ENCODE measurements at regions not wholly inside any gene's neighbourhood (a gene's known extent, or its start where the extent isn't known, plus 50 kb on each side); places are given as distances from the start of the nearest gene placed in this dataset.

- DNase-seq (ENCODE audit: low read depth in 3 of 3) = no peak
Measured at GRCh38 chr22:27144321-27144720, 486.9 kb downstream of the MIAT start.

GRCh38 chr22:27146866-27147633, 489.7 kb downstream of the MIAT start:
- DNase-seq (ENCODE audit: low read depth in 3 of 3) = no peak

- DNase-seq (ENCODE audit: low read depth in 3 of 3) = no peak
Measured at GRCh38 chr22:27148055-27148454, 490.7 kb downstream of the MIAT start.

- DNase-seq (ENCODE audit: low read depth in 3 of 3) = no peak
Measured at GRCh38 chr22:27148886-27149470, 491.6 kb downstream of the MIAT start.

GRCh38 chr22:27149921-27150543, 492.6 kb downstream of the MIAT start:
- no peak for DNase-seq (ENCODE audit: low read depth in 3 of 3)

- no peak for DNase-seq (ENCODE audit: low read depth in 3 of 3)
Measured at GRCh38 chr22:27150544-27150941, 493.2 kb downstream of the MIAT start.

GRCh38 chr22:27151407-27151806, 494.0 kb downstream of the MIAT start:
- no peak for DNase-seq (ENCODE audit: low read depth in 3 of 3)

- no peak for DNase-seq (ENCODE audit: low read depth in 3 of 3)
Measured at GRCh38 chr22:27152033-27152432, 494.6 kb downstream of the MIAT start.

GRCh38 chr22:27152883-27153282, 495.5 kb downstream of the MIAT start:
- DNase-seq (ENCODE audit: low read depth in 3 of 3) = no peak

GRCh38 chr22:27153386-27153785, 496.0 kb downstream of the MIAT start:
- no peak for DNase-seq (ENCODE audit: low read depth in 3 of 3)

GRCh38 chr22:27154717-27155116, 497.3 kb downstream of the MIAT start:
- no peak for DNase-seq (ENCODE audit: low read depth in 3 of 3)

GRCh38 chr22:27156821-27157489, 499.6 kb downstream of the MIAT start:
- no peak for DNase-seq (ENCODE audit: low read depth in 3 of 3)

GRCh38 chr22:27157666-27158370, 500.4 kb downstream of the MIAT start:
- DNase-seq (ENCODE audit: low read depth in 3 of 3) = no peak

GRCh38 chr22:27159016-27159415, 501.6 kb downstream of the MIAT start:
- DNase-seq (ENCODE audit: low read depth in 3 of 3) = no peak

GRCh38 chr22:27159716-27160295, 502.4 kb downstream of the MIAT start:
- no peak for DNase-seq (ENCODE audit: low read depth in 3 of 3)

- DNase-seq (ENCODE audit: low read depth in 3 of 3) = no peak
Measured at GRCh38 chr22:27163162-27164137, 506.1 kb downstream of the MIAT start.

- DNase-seq (ENCODE audit: low read depth in 3 of 3) = no peak
Measured at GRCh38 chr22:27164781-27165503, 507.6 kb downstream of the MIAT start.

GRCh38 chr22:27168681-27169080, 511.3 kb downstream of the MIAT start:
- no peak for DNase-seq (ENCODE audit: low read depth in 3 of 3)

GRCh38 chr22:27170491-27170890, 513.1 kb downstream of the MIAT start:
- no peak for DNase-seq (ENCODE audit: low read depth in 3 of 3)

- no peak for DNase-seq (ENCODE audit: low read depth in 3 of 3)
Measured at GRCh38 chr22:27171212-27171611, 513.8 kb downstream of the MIAT start.

Measured in stimulated activated CD4-positive, alpha-beta T cell treated with anti-CD3 and anti-CD28 coated beads, TNF-alpha, amount 100 ng/mL, for 4 hours (primary cell).